ENCODE measurements at regions not wholly inside any gene's neighbourhood (a gene's known extent, or its start where the extent isn't known, plus 50 kb on each side); places are given as distances from the start of the nearest gene placed in this dataset.

- TF ChIP-seq BACH2 (CRISPR knock-in tag; IDR thresholded peaks at IDR 0.05; ENCODE audit: borderline replicate concordance) (no peak), TSHZ2 (CRISPR knock-in tag; IDR thresholded peaks at IDR 0.05) (no peak), ZFP3 (CRISPR knock-in tag; IDR thresholded peaks at IDR 0.05) (no peak), CREB5 (CRISPR knock-in tag; IDR thresholded peaks at IDR 0.05; ENCODE audit: low read depth) (no peak), RARB (CRISPR knock-in tag; IDR thresholded peaks at IDR 0.05) (no peak), ZFP30 (CRISPR knock-in tag; IDR thresholded peaks at IDR 0.05) (no peak), TOX (CRISPR knock-in tag; IDR thresholded peaks at IDR 0.05; ENCODE audit: borderline replicate concordance) (no peak), ARNTL (CRISPR knock-in tag; IDR thresholded peaks at IDR 0.05; ENCODE audit: borderline replicate concordance, low read depth) (no peak), ZNF8 (CRISPR knock-in tag; IDR thresholded peaks at IDR 0.05) (no peak)
Observed at GRCh38 chr12:92385296-92385695, 239.7 kb upstream of the BTG1 start.

All from SK-N-SH treated with all-trans-retinoic acid at 6 μM for 48 hours (cell line).